ENCODE measurements at regions not wholly inside any gene's neighbourhood (a gene's known extent, or its start where the extent isn't known, plus 50 kb on each side); places are given as distances from the start of the nearest gene placed in this dataset.

DNA sequence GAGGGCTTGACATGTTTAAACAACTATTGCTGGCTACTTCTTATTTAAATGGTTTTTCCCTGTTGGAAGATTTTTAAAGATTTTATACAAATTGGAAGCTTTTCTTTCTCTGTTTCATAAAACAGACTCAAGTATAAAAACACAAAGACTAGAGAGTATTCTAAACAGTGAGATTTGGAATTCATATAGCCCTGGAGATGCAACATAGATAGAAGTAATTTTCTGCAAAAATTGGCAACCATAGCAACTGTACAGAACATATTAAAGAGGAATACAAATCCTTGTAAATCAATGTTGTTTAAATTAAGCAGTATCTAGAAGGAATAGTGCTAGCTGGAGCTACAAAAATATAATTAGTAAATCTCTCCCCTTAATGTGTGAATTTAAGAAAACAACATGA, 2612.9 kb upstream of the PCDH20 start:
- DNase-seq (ENCODE audit: low read depth in 2 of 2): no peak

DNA sequence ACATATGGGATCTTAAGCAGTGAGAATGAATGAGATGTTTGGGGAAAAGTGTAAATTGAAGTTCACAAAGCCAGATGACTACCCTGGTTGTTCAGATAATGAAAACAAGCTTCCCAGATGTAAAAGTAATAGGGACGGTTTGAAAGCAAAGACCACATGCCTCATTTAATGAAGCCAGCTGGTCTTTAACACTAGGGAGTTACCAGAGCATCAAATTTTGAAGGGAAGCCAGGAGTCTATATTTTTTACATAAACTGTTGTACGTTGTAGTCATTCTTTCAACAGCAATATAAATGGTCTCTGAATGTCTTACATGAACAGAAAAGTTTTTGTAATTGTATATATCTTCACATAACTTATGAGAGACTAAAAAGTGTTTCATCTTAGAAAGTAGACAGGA, 2604.5 kb upstream of the PCDH20 start:
- DNase-seq (ENCODE audit: low read depth in 2 of 2): no peak

DNA sequence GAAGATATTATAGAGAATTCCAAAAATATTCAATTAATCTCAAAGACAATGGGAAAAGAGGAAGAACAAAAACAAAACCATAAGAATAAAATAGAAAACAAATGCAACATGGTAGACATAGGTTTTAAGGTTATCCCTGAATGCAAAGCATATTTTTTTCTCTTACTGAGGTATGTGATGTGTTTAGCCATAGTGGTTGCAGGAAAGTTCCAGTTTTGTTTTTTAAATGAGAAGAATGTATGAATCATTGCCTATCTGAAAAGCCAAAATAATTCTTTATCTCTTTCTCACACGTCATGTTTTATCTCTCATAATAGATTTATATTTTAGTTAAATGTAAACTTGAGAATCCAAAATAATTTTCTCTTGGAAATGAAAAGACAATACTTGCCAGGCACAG, 2591.7 kb upstream of the PCDH20 start:
- DNase-seq (ENCODE audit: low read depth in 2 of 2): no peak

DNA sequence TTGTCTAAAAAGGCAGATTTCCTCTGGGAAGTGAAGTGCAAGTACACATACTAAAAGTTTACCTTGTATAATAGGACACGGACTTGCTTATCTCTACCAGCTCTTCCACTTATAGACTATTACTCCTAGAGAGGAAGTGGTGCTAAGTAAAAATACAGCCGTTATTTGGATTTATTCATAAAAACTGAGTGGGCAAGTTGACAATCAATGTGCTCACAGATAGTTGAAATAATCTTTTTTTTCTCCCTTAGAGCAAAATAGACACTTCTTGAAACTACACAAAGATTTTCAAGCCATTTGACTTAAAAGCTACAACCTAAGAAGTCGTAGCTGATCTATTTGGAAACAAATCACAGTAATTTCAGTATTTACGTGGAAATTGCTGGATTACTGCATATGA, 2584.7 kb upstream of the PCDH20 start:
- DNase-seq (ENCODE audit: low read depth in 2 of 2): no peak

DNA sequence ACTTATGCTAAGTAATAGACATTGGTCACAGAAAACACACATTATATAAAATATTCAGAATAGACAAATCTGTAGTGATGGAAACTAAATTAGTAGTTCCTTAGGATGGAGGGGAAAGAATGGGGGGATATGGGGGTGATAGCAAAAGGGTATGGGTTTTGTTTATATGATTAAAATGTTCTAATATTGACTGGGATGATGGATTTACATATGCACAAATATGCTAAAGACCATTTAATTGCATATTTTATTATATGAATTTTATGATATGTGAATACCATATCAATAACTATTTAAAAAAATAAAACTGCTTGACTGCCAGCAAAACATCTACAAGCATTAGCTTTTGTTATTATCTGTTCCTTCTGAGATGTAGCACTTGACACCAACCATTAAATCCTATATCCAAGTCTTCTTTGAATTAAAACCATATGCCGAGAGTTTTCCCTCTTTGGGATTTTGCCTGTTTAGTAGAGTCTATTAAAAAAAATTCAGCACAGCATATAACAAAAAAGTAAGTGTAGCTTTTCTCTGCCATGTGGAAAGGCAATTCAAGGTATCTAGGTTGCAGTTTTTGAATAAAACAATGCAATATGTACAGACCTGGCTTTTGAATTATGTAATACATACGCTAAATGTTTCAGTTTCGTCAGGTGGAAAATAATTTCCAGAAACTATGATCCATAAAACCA, 2584.1 kb upstream of the PCDH20 start:
- no peak for DNase-seq (ENCODE audit: low read depth in 2 of 2)

DNA sequence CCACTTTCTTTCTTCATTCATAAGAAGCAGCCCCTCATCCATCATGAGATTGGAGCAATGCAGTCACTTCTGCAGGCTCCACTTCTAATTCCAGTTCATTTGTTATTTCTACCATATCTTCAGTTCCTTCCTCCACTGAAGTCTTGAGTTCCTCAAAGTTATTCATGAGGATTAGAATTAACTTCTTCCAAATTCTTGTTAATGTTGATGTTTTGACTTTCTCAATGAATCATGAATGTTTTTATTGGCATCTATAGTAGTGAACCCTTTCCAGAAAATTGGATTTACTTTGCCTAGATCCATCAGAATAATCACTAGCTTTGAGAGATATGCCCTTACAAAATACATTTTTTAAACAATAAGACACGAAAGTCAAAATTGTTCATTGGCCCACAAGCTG, 2567.7 kb upstream of the PCDH20 start:
- no peak for DNase-seq (ENCODE audit: low read depth in 2 of 2)

DNA sequence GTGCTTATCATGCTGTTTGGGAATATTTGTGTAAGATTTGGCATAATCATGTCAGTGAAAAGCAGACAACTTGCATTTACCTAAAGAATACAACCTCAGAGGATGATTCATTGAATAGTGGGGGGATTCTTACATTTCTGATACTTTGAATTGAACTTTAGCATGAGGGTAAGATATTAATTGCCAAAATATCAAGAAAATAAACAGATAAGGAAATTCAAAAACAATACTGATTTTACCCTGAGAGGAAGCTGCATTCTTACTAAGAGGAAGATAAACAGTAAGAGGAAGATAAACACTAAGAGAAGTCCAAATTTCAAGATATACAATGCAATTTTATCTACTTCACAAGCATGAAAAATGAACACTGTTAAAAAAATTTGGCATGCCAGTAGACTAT, 2564.3 kb upstream of the PCDH20 start:
- no peak for DNase-seq (ENCODE audit: low read depth in 2 of 2)

DNA sequence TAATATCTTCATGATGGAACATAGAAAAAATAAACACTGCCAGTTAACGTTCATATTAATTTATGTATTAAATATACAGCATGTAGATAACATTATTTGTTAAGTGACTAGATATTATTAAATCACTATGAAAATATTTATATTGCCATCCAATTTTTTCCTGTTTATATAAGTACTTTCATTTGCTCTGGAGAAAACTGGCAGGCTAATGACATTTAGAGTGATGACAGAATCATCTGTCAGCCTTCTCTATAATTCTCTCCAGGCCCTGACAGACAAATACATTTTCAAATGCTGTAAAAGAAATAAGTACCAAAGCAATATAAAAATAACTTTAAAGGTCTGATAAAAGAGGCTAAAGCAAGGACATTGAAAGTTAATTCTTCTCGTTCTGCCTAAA, 2556.7 kb upstream of the PCDH20 start:
- no peak for DNase-seq (ENCODE audit: low read depth in 2 of 2)

DNA sequence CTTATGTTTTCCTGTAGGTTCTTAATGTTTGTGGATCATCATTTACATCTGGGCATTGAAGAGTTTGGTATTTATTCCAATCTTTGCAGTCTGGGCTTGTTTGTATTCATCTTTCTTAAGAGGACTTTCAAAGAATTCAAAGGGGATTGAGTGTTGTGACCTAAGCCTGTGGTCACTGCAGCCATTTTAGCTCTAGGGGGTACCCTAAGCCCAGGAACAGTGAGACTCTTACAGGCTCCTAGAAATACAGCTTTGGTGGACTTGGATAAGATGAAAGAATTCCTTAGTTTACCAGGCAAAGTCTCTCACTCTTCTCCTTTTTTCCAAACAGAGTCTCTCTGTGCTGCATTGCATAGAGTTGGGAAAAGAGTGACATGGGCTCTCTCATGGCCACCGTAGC, 2539.0 kb upstream of the PCDH20 start:
- no peak for DNase-seq (ENCODE audit: low read depth in 2 of 2)

DNA sequence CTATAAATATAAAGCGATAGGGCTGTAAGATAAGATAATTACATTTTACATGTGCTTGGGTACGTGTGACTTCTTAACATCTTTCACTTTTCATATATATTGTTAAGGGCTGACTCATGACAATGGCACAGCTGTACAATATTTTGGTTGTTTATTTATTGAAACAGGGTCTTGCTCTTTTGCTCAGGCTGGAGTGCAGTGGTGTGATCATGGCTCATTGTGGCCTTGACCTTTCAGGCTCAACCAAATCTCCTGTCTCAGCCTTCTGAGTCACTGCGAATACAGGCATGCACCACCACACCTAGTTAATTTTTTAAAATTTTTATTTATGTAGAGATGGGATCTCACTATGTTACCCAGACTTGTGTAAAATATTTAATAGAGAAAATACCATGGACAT, 2532.4 kb upstream of the PCDH20 start:
- DNase-seq (ENCODE audit: low read depth in 2 of 2): no peak

DNA sequence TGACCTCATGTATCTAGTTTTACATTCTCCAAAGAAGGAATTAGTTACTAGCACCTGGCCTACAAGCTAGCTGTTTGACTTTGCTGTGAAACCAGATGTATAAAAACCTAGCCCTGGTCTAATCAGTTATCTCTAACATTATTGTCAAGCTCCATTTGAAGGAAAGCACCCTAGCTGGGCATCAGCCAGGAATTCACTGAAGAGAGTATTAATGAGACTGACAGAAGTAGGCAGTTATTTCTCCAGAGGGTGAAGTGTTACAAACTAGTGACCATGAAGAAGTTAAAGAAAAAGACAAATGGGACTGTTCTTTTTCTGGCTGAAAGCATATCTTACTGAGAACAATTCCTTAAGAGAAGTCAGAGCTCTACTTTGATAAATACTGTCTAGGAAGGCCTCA, 2529.3 kb upstream of the PCDH20 start:
- DNase-seq (ENCODE audit: low read depth in 2 of 2): no peak

DNA sequence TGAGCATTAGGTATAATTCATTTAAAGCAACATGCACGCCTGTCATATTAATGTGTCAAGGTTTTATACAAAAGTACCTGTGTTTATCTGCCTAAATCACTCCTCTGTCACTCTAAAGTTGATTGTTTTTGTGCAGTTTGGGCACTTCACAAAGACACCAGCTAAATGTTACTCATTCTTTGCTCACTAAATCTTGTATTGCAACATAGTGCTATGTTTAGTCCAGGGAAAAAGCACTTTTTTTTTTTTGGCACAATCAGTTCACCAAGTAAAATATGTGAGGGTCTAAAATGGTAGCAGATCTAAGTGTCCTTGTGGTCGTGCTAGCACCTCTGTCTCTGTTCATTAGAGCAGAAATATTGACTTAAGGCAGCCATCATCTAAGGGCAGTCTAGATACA, 2526.7 kb upstream of the PCDH20 start:
- no peak for DNase-seq (ENCODE audit: low read depth in 2 of 2)

DNA sequence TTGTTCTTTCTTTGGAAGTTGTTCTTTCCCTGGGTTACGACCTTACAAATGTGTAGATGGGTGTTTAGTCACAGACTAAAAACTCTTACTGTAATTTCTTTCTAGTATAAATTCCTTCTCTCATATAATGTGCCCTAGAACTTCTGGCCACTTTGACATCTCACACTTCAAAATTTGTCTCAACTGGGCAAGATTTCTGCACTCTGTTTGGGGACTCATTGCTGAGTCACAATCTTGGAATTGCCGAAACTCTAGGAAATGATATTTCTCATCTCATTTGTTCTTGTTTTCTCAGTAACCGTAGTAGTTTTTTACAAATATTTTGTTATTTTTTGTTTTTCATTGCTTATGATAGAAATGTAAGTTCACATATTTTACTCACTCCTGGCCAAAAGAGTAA, 2523.2 kb upstream of the PCDH20 start:
- no peak for DNase-seq (ENCODE audit: low read depth in 2 of 2)

DNA sequence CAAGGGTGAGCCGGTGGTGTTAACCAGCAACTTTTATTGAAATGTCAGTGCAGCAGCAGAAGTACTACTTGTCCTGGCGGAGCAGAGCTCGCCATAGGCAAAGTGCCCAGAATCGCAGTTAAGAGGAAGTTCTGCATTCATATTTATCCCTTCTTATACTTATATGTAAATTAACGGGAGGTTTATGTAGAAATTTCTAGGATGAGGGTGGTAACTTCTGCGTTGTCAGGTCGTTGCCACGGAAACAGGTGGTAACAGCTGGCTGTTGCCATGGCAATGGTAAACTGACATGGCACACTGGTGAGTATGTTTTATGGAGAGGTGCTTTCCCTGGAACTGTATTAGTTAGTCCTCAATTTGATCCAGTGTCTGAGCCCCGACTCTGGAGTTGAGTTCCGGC, 2494.9 kb upstream of the PCDH20 start:
- no peak for DNase-seq (ENCODE audit: low read depth in 2 of 2)

DNA sequence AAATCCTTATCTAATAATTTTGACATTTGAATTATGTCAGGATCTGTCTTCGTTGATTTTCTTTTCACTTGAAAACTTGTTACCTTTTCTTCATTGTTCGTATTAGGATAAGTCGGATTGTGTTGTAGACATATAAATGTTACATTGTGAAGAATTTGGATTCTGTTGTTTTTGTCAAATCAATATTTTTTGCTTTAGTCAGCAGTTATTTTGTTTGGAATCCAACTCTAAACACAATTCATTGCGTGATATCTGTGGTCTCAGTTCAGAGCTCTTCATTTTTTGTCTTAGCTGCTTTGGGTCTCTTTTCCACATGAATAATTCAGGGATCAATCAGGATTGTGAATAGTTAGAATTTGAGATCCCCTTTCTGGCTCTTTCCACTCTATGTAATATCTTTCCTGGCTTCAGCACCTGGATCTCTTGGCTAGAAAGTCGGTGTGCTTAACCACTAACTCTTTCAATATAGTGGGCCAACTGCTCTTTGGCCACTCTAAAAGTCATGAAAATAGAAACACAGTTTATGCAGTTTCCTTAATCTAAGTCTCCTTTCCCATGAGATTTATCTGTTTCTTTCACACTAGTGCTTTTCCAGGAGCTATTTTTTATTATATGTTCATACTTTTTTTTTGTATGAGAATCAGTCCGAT, 2494.2 kb upstream of the PCDH20 start:
- DNase-seq (ENCODE audit: low read depth in 2 of 2): no peak

DNA sequence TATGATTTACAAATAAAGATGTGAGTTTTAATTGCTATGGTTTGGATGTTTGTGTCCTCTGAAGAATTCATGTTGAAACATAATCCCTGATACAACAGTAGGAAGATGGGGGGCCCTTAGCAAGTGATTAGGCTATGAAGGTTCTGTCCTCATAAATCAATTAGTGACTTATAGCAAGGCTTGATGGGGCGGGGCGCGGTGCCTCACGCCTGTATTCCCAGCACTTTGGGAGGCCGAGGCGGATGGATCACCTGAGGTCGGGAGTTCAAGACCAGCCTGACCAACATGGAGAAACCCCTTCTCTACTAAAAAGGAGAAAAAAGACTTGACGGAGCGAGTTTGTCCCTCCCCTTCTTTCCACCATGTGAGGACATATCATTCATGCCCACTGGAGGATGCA, 2486.5 kb upstream of the PCDH20 start:
- DNase-seq (ENCODE audit: low read depth in 2 of 2): no peak

DNA sequence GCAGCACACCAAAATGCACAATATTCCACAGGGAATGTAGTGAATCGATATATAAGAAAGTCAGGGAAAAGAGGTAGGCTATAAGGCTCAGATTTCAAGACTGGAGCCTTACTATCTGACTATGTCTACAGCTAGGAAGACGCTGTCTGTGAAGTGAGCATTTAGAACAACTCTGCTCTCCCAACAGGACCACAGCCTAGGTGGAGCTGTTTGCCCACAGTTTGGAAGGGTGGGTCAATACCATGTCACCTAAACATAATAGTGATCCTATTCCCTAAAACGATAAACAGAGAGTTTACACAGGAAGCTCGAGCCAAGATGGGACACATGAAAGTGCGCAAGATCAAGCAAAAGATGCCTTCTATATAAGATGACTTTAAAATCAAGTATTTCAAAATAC, 2486.0 kb upstream of the PCDH20 start:
- no peak for DNase-seq (ENCODE audit: low read depth in 2 of 2)

DNA sequence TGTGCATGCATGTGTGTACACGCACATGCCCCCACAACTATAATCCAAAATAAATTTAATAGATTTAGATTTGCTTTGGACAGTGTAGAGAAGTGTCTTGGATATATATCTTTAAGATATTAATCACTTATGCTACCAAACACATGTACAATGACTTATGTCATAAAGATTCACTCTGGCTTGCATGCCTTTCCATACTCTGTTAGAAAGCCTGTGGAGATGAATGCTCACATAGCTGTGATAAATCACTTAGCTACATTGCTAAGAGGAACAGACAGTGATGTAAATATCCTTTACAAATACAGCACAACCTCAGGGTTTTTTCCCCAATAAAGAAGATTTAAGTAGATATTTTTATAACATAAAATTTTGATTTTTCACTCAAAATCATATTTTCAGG, 2484.8 kb upstream of the PCDH20 start:
- DNase-seq (ENCODE audit: low read depth in 2 of 2): no peak

DNA sequence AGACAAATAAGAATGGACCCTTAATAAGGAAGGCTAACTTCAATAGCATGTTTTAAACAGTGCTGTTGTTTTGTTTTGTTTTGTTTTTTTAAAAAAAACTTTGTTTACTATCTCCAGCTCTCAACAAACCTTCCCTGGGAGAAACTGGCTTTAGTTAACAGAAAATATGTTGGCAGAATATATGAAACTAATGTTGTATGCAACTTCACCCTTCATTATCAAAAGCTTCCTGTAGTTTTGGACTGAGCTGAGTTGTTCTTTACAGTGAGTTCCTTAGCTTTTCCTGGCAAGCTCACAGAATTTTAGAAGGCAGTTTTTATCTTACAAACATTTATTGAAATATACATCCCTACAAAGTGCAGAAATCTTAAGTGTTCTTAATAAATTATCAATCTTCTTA, 2480.7 kb upstream of the PCDH20 start:
- no peak for DNase-seq (ENCODE audit: low read depth in 2 of 2)

DNA sequence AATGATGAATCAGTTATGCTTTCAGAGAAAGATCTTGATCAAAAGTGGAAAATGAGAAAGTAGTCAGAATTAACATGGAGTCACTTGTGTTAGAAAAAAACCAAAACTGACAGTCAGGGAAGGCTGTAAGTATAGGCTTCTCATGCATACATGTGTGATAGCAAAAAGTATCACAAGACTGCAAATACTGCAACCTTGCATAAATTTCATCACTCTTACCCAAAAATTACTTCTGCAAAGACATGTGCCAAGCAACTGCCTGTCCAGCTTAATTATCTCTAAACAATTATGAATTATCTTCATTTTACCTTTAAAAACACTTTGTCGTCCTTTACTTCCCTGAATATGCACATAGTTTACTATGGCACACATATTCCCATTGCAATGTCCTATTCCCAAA, 2466.4 kb upstream of the PCDH20 start:
- DNase-seq (ENCODE audit: low read depth in 2 of 2): no peak

DNA sequence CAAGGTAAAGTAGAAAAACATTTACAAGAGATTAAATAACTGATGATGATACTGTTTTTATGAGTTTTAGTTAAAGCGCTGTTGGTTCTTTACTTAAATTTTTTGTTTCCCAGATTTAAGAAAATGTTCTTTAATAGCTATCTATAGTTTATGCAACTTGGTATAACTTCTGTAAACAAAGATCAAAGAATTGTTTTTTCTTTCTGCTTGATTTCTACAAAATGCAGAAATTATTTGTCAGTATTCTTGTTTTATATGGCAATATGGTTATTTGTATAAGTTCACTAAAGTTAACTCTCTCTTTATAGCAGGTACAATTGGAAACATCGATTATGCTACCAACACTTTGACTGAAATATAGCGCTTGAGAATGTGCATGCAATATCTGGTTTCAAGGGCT, 2465.1 kb upstream of the PCDH20 start:
- no peak for DNase-seq (ENCODE audit: low read depth in 2 of 2)

DNA sequence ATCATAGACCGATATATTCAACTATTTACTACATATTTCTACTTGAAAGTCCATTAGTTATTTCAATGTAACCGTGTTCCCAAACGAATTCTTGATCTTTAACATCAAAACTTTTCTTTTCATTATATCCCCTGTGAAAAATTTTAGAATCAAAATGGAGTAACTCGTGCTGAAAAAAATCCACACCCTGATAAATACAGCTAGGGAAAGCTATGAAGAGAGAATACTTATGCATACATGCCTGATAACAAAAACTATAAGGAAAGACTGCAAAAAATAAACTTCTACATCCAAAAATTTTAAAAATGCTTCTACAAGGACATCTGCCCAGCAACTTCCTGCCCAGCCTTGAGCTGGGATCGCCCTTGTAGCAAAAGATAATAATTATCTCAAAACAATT, 2458.3 kb upstream of the PCDH20 start:
- DNase-seq (ENCODE audit: low read depth in 2 of 2): no peak

DNA sequence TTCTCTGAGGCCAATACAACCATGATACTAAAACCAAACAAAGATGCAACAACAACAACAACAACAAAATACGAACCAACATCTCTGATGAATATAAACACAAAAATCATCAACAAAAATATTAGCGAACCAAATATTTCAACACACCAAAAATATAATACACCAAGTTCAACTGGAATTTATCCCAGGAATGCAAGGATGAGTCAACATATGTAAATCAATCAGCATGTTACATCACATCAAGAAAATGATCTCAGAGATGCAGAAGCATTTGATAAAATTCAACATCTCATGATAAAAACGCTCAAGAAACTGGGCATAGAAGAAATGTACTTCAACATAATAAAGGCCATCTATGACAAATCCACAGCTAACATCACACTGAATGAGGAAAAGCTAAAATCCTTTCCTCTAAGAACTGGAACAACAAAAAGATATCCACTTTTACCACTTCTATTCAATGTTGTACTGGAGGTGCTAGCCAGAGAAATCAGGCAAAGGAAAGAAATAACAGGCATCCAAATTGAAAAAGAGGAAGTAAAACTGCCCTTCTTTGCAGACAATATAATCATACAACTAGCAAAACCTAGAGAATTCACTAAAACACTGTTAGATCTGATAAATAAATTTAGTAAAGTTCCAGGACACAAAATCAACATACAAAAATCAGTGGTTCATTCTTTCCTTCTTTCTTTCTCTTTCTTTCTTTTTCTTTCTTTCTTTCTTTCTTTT, 2448.7 kb upstream of the PCDH20 start:
- DNase-seq (ENCODE audit: low read depth in 2 of 2): no peak
